ENCODE measurements at regions not wholly inside any gene's neighbourhood (a gene's known extent, or its start where the extent isn't known, plus 50 kb on each side); places are given as distances from the start of the nearest gene placed in this dataset.

- TF ChIP-seq POLR2A (IDR thresholded peaks at IDR 0.05), result no peak
- no peak for TF ChIP-seq CTCF (IDR thresholded peaks at IDR 0.05)
Measured at GRCh38 chr11:80317612-80318011, 876.8 kb upstream of the TENM4 start.

All from sigmoid colon (tissue), 3 donors.